Posterior cingulate gyrus (tissue), 11 donors: ENCODE measurements at regions not wholly inside any gene's neighbourhood (a gene's known extent, or its start where the extent isn't known, plus 50 kb on each side); places are given as distances from the start of the nearest gene placed in this dataset.

Experiments used
- DNase-seq, 10 donors: peaks; one replicate each; pipeline versions ENCODE4 v3.0.0 to v3.0.0-alpha.2; 2020 to 2021; ENCODE audit warnings: mixed read lengths in 3 of 10
- intact Hi-C: fragments of 100-400 bp; cut with DNase I; formaldehyde crosslinking; loops from one replicate; pipeline ENCODE4 v1.15.1; 2023

DNA sequence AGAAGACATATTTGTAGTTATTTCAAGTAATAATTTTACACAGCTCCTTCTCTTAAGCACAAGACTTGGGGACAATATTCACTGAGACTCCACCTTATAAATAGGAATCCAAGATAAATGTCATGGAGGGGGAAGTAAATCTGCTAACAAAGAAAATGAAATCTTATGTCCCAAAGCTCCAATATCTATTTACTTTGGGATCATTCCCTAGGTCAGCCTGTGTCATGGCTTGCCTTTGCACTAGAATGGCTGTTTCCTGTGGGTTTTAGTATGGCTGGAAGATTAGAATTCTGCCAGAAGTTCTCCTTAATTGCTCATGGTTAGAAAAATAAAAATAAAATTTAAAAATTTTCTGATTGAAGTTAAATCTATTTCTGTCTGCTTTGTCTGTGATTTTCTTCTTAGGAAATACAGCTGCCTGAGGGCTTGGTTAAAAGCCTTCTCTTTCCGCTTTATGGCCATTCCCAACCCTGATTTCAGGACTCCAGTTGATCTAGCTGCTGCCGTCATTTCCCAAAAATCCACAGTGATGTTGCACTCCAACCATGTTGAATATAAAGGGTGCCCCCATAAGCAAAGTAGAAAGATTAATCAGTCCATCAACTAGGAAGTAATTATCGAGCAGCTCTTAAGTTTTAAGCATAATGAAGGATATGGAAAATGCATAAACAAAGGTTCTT is 326.4 kb upstream of the LYPLAL1 start:
- intact Hi-C loops: no loop called here
- no peak for DNase-seq

GRCh38 chr1:218848009-218848408 is 325.7 kb upstream of the LYPLAL1 start:
- intact Hi-C loops: no loop called here
- no peak for DNase-seq

DNA sequence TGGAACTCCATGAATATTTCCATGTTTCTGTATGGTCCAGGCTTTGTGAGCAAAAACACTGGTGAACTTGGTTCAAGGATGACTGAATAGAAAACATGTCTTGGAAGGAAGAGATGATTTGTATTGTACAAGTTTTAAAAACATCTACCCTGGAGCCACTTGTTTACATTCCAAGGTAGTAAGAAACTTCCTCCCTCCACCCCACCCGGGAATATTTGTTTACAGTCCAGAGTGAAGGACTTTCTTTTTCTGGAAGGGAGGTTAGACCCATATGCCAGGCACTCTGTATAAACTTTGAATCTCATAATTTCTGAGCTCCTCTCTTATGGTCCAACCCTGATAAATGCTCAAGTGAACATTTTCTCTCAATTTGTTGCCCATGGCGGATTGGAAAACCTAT is 323.3 kb upstream of the LYPLAL1 start:
- DNase-seq: no peak
- intact Hi-C loops: no loop called here

- DNase-seq: peak in 1 of 10 donors; percentile 26
- intact Hi-C loops: no loop called here
Observed at GRCh38 chr1:218851586-218851985, 322.1 kb upstream of the LYPLAL1 start.

DNA sequence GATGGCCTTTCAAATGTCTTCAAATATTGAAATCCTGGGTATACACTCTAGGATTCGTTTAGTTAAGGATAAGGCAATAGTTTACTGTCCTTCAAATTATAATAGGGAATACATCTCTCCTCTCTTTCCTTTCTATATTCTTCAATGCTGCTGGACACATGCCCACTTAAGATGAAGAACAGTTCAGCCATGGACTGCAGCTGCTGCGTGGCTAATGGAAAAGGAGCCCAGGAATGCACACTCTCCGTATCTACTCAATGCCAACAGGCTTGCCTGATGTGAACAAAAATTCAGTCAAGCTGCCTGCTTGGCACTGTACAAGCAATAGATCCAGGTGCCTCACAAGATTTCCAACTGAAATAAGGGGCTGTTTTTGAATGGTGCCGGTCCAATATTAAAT is 321.2 kb upstream of the LYPLAL1 start:
- DNase-seq: peak in 1 of 10 donors; percentile 22
- intact Hi-C loops: no loop called here

DNA sequence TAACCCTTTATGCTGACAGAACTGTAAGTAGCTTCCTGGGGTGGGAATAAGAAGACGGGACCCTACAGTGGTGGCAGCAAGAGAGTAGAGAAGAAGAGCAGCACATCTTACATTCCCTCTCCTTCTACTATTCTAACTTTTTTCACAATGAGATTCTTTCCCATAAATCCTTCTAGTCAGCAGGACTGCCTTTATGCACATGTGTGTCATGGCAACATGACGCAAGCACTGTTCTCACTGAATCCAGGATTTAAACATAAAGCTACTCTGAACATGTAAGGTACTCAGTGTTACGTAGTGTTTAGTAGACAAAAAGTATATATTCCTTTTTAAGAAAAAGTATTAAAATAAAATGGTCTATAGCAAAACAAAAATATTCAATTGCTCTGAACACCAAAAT is 309.7 kb upstream of the LYPLAL1 start:
- no peak for DNase-seq
- intact Hi-C loops: no loop called here

DNA sequence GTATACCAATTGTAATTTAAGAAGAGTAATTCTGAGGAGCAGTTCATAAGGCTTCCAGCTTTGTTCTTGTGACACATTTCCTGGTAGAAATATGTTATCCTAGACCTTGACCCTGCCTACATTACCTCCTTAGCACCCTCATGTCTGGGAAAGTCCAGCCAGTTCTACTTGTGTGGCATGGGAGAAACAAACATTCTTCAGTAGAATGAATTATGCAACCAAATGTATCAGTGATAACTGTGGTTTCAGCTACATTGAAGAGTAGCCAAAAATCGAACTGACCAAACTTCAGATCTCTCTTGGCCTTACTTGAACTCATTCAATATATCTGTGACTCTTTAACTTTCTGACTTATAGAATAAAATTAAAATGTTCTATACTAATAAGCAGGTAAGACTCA is 308.1 kb upstream of the LYPLAL1 start:
- intact Hi-C loops: no loop called here

DNA sequence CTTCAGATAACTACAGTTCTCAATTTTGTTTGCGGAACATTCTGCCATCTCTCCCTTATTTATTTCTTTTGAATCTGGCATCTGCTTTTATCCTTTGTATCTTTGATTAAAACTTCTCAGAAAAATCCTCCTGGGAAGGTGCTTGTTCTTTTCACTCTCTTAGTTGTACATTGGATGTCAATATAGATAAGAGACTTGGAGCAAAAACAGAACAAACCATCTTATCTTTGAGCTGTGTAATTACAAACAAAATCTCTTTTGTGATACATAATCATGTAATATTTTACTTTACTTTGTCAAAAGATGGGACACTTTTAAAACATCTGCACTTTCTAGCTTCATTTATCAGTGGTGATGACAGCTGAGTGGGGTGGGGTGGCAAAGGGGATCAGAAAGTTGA is 307.2 kb upstream of the LYPLAL1 start:
- intact Hi-C loops: no loop called here
- DNase-seq: no peak

More for the DNA sequence above, 308.1 kb upstream of the LYPLAL1 start:
- no peak for DNase-seq

DNA sequence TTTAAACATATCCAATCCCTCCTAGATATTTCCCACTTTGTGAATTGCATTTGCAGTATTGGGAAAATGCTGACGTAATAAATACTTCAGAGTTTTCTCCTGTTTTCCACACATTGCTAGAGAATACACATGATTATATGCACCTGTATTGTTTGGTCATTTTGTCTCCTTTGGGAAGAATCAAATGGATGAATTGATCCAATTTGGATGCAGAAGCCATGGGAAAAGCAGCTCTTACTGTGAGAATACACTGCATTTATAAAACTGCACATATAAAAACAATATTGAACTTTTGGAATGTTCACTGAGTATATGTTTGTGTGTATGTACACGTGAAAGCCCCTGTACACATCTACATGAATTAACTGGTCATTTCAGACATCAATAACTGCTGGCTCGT is 306.6 kb upstream of the LYPLAL1 start:
- DNase-seq: no peak

GRCh38 chr1:218867941-218868626 is 305.6 kb upstream of the LYPLAL1 start:
- DNase-seq: no peak
- intact Hi-C loops: no loop called here

More for the DNA sequence above, 306.6 kb upstream of the LYPLAL1 start:
- intact Hi-C loops: no loop called here

GRCh38 chr1:218869276-218869675 is 304.4 kb upstream of the LYPLAL1 start:
- intact Hi-C loops: no loop called here
- no peak for DNase-seq

- DNase-seq: no peak
- intact Hi-C loops: no loop called here
Observed at GRCh38 chr1:218872026-218872425, 301.7 kb upstream of the LYPLAL1 start.

GRCh38 chr1:218872928-218873327 is 300.8 kb upstream of the LYPLAL1 start:
- intact Hi-C loops: no loop called here
- no peak for DNase-seq

- no peak for DNase-seq
- intact Hi-C loops: no loop called here
Observed at GRCh38 chr1:218874313-218874712, 299.4 kb upstream of the LYPLAL1 start.

DNA sequence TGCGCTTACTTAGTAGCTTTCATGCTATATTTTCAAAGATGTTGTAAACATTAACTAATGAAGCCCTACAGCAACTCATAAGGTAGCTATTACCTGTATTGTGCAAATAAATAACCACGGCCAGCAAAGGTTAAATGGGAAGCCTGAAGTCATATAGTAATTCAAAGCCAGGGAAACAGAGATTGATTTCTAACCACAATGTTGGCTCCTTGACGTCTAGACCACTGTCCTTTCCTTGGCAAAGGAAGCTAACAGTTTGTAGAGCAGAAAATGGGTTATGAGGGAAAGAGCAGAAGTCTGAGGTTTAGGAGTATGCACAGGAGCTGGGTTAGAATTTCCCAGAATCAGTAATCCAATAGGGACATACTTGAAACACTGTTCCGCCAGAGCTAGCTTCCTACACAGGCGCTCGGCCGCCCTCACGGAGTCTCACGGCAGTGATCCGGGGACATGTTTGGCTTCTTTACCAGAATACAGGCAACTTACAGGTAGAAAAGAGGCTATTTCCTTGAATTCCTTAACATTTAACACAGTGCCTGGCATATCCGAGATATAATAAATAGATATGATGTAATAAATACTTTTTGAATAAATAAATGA is 298.8 kb upstream of the LYPLAL1 start:
- DNase-seq: no peak
- intact Hi-C loops: no loop called here

DNA sequence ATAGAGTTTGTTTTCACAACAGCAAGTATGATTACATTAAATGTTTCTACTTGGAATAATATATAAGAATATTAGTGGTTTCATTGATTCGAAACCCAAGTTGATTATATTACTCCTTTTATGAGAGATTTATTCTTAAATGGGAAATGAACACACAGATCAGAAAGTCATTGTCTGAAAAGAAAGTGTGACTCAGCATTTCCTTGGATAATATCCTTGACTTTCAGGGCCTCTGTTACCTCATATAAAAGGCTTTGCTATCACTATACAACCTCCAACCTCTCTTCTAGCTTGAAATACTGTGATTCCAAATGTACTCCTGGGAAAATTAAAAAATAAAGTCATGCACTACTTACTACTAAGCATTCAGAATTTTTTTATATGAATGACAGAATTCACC is 295.3 kb upstream of the LYPLAL1 start:
- DNase-seq: no peak
- intact Hi-C loops: no loop called here

DNA sequence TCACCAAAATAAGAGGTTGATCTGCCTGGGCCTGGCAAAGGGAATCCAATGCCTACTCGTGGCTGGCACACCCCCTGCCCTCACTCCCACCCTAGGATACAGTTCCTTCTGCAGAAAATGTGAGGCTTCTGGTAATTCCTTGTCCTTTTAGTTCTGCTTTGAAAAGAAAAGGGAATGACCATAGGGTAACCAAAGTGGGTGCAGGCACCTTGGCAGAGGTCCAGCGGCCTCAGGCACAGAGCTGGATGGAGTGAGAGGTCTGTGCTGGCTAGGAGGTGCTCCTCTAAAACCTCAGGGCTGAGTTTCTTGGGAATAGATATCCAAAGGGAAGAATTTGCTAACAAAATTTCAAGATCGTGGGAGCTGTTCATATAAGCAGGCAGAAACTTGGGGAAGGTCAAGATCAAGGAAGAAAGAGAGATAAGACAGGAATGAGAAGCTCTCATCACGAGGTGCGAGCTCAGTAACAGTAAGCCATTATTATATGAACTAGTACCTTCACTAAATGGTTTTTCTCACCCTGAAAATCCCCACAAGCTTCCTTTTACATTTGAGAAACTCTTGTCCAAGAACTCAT is 293.1 kb upstream of the LYPLAL1 start:
- intact Hi-C loops: no loop called here
- peak in 1 of 10 donors; percentile 79 for DNase-seq

DNA sequence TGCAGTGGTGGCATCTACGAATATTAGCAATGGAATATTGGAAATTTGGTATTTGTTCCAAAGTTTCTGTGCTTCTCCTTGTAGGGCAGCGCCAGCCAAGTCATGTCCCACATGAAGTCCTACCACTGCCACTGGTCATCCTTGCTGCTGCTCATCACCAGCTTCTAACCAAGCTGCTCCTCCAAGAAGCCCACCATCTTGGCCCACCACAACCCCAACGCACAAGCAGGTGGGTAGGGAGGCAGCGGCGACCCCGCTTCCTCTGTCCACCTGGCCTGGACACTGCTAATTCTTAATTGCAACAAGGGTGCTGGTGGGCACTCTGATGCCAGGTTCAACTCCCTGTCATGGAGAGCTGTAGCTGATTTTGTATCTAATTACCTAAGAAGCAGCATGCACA is 291.2 kb upstream of the LYPLAL1 start:
- intact Hi-C loops: no loop called here
- DNase-seq: no peak

DNA sequence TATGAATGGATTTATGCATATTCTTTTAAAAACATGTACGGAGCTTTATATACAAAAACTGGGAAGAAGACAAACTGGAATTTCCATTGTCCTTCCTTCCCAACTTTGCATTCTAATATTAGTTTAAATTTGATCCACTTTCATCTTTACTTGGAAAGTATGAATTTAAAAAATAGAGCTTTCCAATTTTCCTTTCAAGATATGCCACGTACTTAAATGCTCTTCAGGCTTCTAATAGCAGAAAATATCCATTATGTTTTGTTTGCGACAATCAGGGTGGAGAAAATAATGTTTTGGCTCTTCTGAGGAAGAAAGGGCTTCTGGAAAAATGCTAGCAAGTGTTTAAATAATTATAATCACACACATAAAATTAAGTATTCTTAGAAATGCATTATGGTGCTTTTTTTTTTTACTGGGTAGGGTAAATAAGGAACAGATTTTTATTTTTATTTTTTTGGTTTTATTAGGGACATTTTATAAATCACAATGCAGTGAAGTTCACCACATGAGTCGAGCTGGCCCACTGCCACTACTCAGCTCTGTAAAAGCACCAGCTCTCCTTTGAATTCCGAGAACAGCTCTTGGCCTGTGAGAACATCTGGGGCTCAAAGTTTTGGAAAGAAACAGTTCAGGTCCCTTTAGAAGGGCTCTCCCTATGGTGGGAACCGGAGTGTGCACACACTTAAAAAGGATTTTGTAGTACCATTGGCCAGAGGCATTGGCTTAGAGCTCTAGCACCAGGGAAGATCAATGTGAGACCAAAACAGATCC is 287.4 kb upstream of the LYPLAL1 start:
- intact Hi-C loops: no loop called here
- peak in 8 of 10 donors; percentile 11 to 79 (median 40) for DNase-seq

DNA sequence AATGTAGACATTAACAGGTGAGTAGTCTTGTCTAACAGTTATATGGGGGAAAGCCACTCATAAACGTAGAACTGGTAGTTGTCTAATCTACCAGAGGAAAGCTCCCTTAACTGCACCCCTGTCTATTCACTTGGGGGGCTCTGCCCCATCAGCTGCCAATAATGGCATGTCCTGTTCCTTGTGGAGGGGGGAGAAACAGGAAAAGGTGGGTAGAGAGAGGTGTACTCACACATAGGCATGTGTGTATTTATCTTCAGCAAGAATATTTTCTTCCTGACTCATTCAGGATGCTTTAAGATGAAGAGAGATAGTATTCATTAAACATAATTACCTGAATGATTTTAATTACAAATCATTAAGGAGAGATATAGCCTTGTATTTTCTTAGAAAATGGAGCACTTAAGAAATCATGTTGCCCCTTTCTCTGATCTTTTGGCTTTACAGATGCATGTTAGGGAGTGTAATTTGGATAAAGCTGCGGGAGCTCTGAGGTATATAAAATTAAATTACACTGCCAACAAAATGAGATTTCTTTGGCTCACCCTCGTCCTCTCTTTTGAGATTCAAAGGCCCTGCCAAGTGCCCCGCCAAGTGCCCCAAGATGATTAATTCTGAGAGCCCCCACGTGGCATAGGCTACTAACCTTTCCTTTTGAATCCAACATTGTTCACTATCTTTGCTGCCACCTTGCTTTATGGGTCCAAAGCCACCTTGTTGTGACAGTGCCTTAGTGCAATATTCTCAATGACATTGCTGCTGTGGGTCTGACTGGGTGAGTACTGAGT is 286.3 kb upstream of the LYPLAL1 start:
- intact Hi-C loops: no loop called here
- no peak for DNase-seq
